IMR-90 (cell line): ENCODE measurements at regions not wholly inside any gene's neighbourhood (a gene's known extent, or its start where the extent isn't known, plus 50 kb on each side); places are given as distances from the start of the nearest gene placed in this dataset.

Experiments
- MAFK ChIP-seq: IDR thresholded peaks from 2 replicates; pipeline ENCODE4 v1.6.1; 2012; ENCODE audit warnings: low read depth, low read length, improper control_type of control experiment
- POLR2A ChIP-seq: IDR thresholded peaks from 2 replicates; pipeline ENCODE4 v1.6.1; 2012; ENCODE audit warnings: mild to moderate bottlenecking, low read depth, low read length
- RCOR1 ChIP-seq: IDR thresholded peaks from 2 replicates; pipeline ENCODE4 v1.6.1; 2012; ENCODE audit warnings: mild to moderate bottlenecking, low read length, improper control_type of control experiment; ENCODE audit not compliant: insufficient replicate concordance
- SMC3 ChIP-seq: fragments of 150-350 bp; IDR thresholded peaks from 2 replicates; pipeline ENCODE4 v1.6.1; 2016; ENCODE audit warnings: low read depth, mild to moderate bottlenecking, antibody characterized with exemption, low read length, moderate library complexity

- TF ChIP-seq SMC3 (no peak), POLR2A (no peak), RCOR1 (no peak), MAFK (no peak)
These were observed 1862.4 kb downstream of the OLFM4 start for GRCh38 chr13:54890976-54891375.
